Inflammatory macrophage (primary cell): ENCODE measurements at regions not wholly inside any gene's neighbourhood (a gene's known extent, or its start where the extent isn't known, plus 50 kb on each side); places are given as distances from the start of the nearest gene placed in this dataset.

Source experiments
- DNase-seq, 2 donors: peaks; one replicate each; pipeline ENCODE4 v3.0.0-alpha.2; 2020 to 2022

- no peak for DNase-seq
Observed at GRCh38 chr4:35963974-35964515, 280.3 kb downstream of the ARAP2 start.

GRCh38 chr4:35965300-35965699 lies 279.0 kb downstream of the ARAP2 start:
- DNase-seq, result no peak

- no peak for DNase-seq
Observed at GRCh38 chr4:35966566-35966965, 277.7 kb downstream of the ARAP2 start.

- DNase-seq, result no peak
Observed at GRCh38 chr4:35970366-35970960, 273.9 kb downstream of the ARAP2 start.

GRCh38 chr4:35972814-35973213 lies 271.5 kb downstream of the ARAP2 start:
- DNase-seq, result no peak

GRCh38 chr4:35975617-35976355 lies 268.5 kb downstream of the ARAP2 start:
- DNase-seq, result no peak

GRCh38 chr4:35978551-35978950 lies 265.8 kb downstream of the ARAP2 start:
- DNase-seq, result no peak

GRCh38 chr4:35982318-35982717 lies 262.0 kb downstream of the ARAP2 start:
- DNase-seq, result no peak

- DNase-seq, result no peak
Observed at GRCh38 chr4:35986537-35986936, 257.8 kb downstream of the ARAP2 start.

- DNase-seq, result no peak
Observed at GRCh38 chr4:35993606-35994005, 250.7 kb downstream of the ARAP2 start.

GRCh38 chr4:36000941-36001557 lies 243.3 kb downstream of the ARAP2 start:
- no peak for DNase-seq

GRCh38 chr4:36003051-36003450 lies 241.3 kb downstream of the ARAP2 start:
- DNase-seq, result no peak

- peak; percentile 5 to 14 for DNase-seq
Observed at GRCh38 chr4:36004204-36004851, 240.0 kb downstream of the ARAP2 start.

- no peak for DNase-seq
Observed at GRCh38 chr4:36006226-36006625, 238.1 kb downstream of the ARAP2 start.

GRCh38 chr4:36010397-36010929 lies 233.9 kb downstream of the ARAP2 start:
- no peak for DNase-seq

GRCh38 chr4:36011381-36011780 lies 232.9 kb downstream of the ARAP2 start:
- no peak for DNase-seq

GRCh38 chr4:36012503-36012902 lies 231.8 kb downstream of the ARAP2 start:
- DNase-seq, result no peak

GRCh38 chr4:36013206-36013605 lies 231.1 kb downstream of the ARAP2 start:
- no peak for DNase-seq
